ENCODE measurements at regions not wholly inside any gene's neighbourhood (a gene's known extent, or its start where the extent isn't known, plus 50 kb on each side); places are given as distances from the start of the nearest gene placed in this dataset. TPM values are rescaled to one million over a fixed set of nuclear protein-coding genes. Genes with fewer than 3 reads are reported as not detected.

GRCh38 chr11:19301361-19301760 is 60.6 kb upstream of the E2F8 start:
- WGBS, 2 donors = 88 to 100% methylated on average over 1 of the region's 1 CpG

GRCh38 chr11:19294444-19294843 is 53.7 kb upstream of the E2F8 start:
- 56 to 66% methylated on average over 4 of the region's 4 CpGs for WGBS, 2 donors
- Histone ChIP-seq H3K27me3 (no peaks in the 10 kb centered on the region), H3K4me3 (no peak overlapping the region), H3K4me1 (no peaks in the 10 kb centered on the region), H3K9me3 (no peaks in the 10 kb centered on the region), H3K36me3 (replicated peaks in 1 of 2; ENCODE audit: insufficient read depth in 1 of 2, low read depth in 2 of 2) (no peaks in the 10 kb centered on the region), H3K27ac (no peak overlapping the region)
- intact Hi-C loops (cut with DNase I) = no loop called here
- DNase-seq = no peak
- TF ChIP-seq CTCF (IDR thresholded peaks at IDR 0.05) (no peak), POLR2A (IDR thresholded peaks at IDR 0.05) (no peak)
- no peak for ATAC-seq

More at GRCh38 chr11:19301361-19301760, 60.6 kb upstream of the E2F8 start:
- Histone ChIP-seq H3K4me3 (no peak overlapping the region), H3K36me3 (replicated peaks in 1 of 2; ENCODE audit: insufficient read depth in 1 of 2, low read depth in 2 of 2) (no peaks in the 10 kb centered on the region), H3K4me1 (no peaks in the 10 kb centered on the region), H3K27ac (no peak overlapping the region), H3K27me3 (no peaks in the 10 kb centered on the region), H3K9me3 (no peaks in the 10 kb centered on the region)
- ATAC-seq = no peak
- no peak for DNase-seq
- intact Hi-C loops (cut with DNase I) = no loop called here
- TF ChIP-seq POLR2A (IDR thresholded peaks at IDR 0.05) (no peak), CTCF (IDR thresholded peaks at IDR 0.05) (no peak)

GRCh38 chr11:19291064-19291463 is 50.3 kb upstream of the E2F8 start:
- ATAC-seq = no peak
- TF ChIP-seq CTCF (IDR thresholded peaks at IDR 0.05) (no peak), POLR2A (IDR thresholded peaks at IDR 0.05) (no peak)
- H3K27me3 ChIP-seq = no peaks in the 10 kb centered on the region
- no peak overlapping the region for H3K27ac ChIP-seq
- no peaks in the 10 kb centered on the region for H3K4me1 ChIP-seq
- intact Hi-C loops (cut with DNase I) = no loop called here
- DNase-seq = no peak
- no peak overlapping the region for H3K4me3 ChIP-seq
- no peaks in the 10 kb centered on the region for H3K9me3 ChIP-seq
- WGBS, 2 donors = 52 to 64% methylated on average over 2 of the region's 2 CpGs
- H3K36me3 ChIP-seq (replicated peaks in 1 of 2; ENCODE audit: insufficient read depth in 1 of 2, low read depth in 2 of 2) = no peaks in the 10 kb centered on the region

Small RNA genes lying in the stretch of these regions (microRNA-seq; reads per million reads assigned to microRNA genes)
- gene MIR4486 (ENCODE audit: borderline number of aligned reads in 2 of 2, borderline replicate concordance in 2 of 2) = 0 reads per million in 2 donors

Small RNA genes lying in the stretch of these regions (small RNA-seq; reads per million reads assigned to genes)
- gene MIR4486 = not detected
- gene RF00408 = not detected
- not detected for gene RNA5SP335
